OCI-LY1 (cell line): ENCODE measurements at regions not wholly inside any gene's neighbourhood (a gene's known extent, or its start where the extent isn't known, plus 50 kb on each side); places are given as distances from the start of the nearest gene placed in this dataset.

Source experiments
- EZH2 ChIP-seq: fragments of 200-600 bp; sonication (generic), shearing (Covaris generic); IDR thresholded peaks from 2 replicates; pipeline ENCODE4 v1.8.0; 2017; ENCODE audit warnings: borderline replicate concordance, mixed run types, mild to moderate bottlenecking, antibody characterized with exemption, low read length, moderate library complexity, mixed read lengths
- TF ChIP-seq, protein P1 (sequence below): fragments of 200-600 bp; sonication (generic), shearing (Covaris generic); IDR thresholded peaks from 2 replicates; pipeline ENCODE4 v1.5.1; 2017; ENCODE audit warnings: mild to moderate bottlenecking, antibody characterized with exemption, low read length, moderate library complexity, mixed read lengths

DNA sequence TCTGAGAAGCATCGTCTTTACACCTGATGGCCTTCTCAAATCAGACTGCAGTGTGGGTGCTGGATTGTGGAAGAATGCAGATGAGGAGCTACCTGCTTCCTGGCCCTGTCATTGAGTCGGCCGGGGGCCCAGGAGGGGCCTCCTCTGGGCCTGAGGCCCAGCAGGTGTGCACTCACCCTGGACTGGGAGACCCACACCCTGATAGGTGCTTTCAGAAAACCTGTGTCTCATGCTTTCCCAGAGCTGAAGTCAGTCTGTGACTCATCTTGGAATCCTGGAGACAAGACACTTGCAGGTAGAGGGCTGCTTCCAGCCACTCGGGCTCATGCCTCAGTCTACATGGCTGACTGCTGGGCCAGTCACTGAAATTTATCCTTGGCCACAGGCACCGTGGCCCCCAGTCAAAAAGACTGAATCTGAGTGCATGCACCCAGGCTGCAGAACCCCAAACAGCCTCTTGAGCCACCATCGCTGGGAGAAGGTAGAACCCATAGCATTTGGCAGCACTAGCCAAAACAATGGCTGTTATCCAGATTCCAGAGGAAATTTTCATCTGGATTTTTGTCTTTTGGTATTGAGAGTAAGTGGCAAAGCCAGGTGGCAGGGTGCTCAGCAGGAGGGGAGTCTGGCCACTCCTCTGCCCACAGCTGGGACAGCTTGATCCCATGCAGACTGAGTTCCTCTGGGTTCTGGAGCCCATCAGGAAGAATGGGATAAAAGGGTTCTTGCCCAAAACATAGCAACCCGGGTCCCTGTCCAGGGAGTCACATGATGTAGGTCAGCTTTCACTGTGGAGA, 182.0 kb upstream of the CST7 start:
- TF ChIP-seq, protein P1, sequence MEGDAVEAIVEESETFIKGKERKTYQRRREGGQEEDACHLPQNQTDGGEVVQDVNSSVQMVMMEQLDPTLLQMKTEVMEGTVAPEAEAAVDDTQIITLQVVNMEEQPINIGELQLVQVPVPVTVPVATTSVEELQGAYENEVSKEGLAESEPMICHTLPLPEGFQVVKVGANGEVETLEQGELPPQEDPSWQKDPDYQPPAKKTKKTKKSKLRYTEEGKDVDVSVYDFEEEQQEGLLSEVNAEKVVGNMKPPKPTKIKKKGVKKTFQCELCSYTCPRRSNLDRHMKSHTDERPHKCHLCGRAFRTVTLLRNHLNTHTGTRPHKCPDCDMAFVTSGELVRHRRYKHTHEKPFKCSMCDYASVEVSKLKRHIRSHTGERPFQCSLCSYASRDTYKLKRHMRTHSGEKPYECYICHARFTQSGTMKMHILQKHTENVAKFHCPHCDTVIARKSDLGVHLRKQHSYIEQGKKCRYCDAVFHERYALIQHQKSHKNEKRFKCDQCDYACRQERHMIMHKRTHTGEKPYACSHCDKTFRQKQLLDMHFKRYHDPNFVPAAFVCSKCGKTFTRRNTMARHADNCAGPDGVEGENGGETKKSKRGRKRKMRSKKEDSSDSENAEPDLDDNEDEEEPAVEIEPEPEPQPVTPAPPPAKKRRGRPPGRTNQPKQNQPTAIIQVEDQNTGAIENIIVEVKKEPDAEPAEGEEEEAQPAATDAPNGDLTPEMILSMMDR: no peak
- TF ChIP-seq EZH2: no peak
